NT2/D1 (cell line): ENCODE measurements at regions not wholly inside any gene's neighbourhood (a gene's known extent, or its start where the extent isn't known, plus 50 kb on each side); places are given as distances from the start of the nearest gene placed in this dataset.

ENCODE experiments used
- SUZ12 ChIP-seq: IDR thresholded peaks from 2 replicates; pipeline ENCODE4 v1.6.1; 2011; ENCODE audit not compliant: insufficient read length, insufficient read depth; ENCODE audit errors: extremely low read depth
- ZNF274 ChIP-seq: IDR thresholded peaks from 2 replicates; pipeline ENCODE4 v1.6.1; 2011; ENCODE audit warnings: mild to moderate bottlenecking, low read depth, low read length

GRCh38 chr10:60459701-60460457, 70.2 kb upstream of the ANK3 start:
- TF ChIP-seq SUZ12 (no peak), ZNF274 (no peak)
